Mesendoderm (in vitro differentiated cells): ENCODE measurements at regions not wholly inside any gene's neighbourhood (a gene's known extent, or its start where the extent isn't known, plus 50 kb on each side); places are given as distances from the start of the nearest gene placed in this dataset.
"Not testable (repeated sequence)": the region's sequence is repeated elsewhere in the genome, so short reads cannot be mapped to it uniquely, and the experiment has no call there.

Experiments
- DNase-seq: peaks from one replicate; pipeline ENCODE4 v3.0.0; 2013
- H2AK5ac ChIP-seq: 2 replicates; pipeline ENCODE4 v1.6.1; 2013; ENCODE audit warnings: low read length, inconsistent platforms
- H2BK120ac ChIP-seq: 2 replicates; pipeline ENCODE4 v1.6.1; 2013; ENCODE audit warnings: low read depth, mild to moderate bottlenecking, low read length, moderate library complexity, mixed read lengths
- H2BK15ac ChIP-seq: replicated peaks from 2 replicates; pipeline ENCODE4 v1.6.1; 2013; ENCODE audit warnings: low read depth, mild to moderate bottlenecking, moderate library complexity
- H2BK5ac ChIP-seq: 2 replicates; pipeline ENCODE4 v1.6.1; 2013; ENCODE audit warnings: low read length, inconsistent platforms
- H3K18ac ChIP-seq: 2 replicates; pipeline ENCODE4 v1.6.1; 2013; ENCODE audit warnings: mild to moderate bottlenecking, low read length, mixed read lengths
- H3K23ac ChIP-seq: one replicate; pipeline ENCODE4 v1.6.1; 2013; ENCODE audit warnings: low read length
- H3K27ac ChIP-seq: 2 replicates; pipeline ENCODE4 v1.5.1; 2013; ENCODE audit warnings: low read depth, mild to moderate bottlenecking, inconsistent platforms, low read length, moderate library complexity
- H3K27me3 ChIP-seq: 2 replicates; pipeline ENCODE4 v1.6.1; 2013; ENCODE audit warnings: low read length, control low read depth, mild to moderate bottlenecking, inconsistent platforms; ENCODE audit not compliant: insufficient read depth, poor library complexity
- H3K36me3 ChIP-seq: 2 replicates; pipeline ENCODE4 v1.6.1; 2013; ENCODE audit warnings: low read length, inconsistent platforms; ENCODE audit not compliant: control insufficient read depth, insufficient read depth
- H3K4ac ChIP-seq: one replicate; pipeline ENCODE4 v1.6.1; 2013; ENCODE audit warnings: low read depth, mild to moderate bottlenecking, low read length, moderate library complexity
- H3K4me1 ChIP-seq: 2 replicates; pipeline ENCODE4 v1.6.1; 2013; ENCODE audit warnings: low read depth, low read length, inconsistent platforms; ENCODE audit not compliant: control insufficient read depth
- H3K4me2 ChIP-seq: 2 replicates; pipeline ENCODE4 v1.6.1; 2013; ENCODE audit warnings: low read length
- H3K4me3 ChIP-seq: 2 replicates; pipeline ENCODE4 v1.5.1; 2013; ENCODE audit warnings: mild to moderate bottlenecking, low read length
- H3K56ac ChIP-seq: one replicate; pipeline ENCODE4 v1.6.1; 2013; ENCODE audit warnings: low read length
- H3K79me1 ChIP-seq: 2 replicates; pipeline ENCODE4 v1.6.1; 2013; ENCODE audit warnings: low read length, inconsistent platforms
- H3K79me2 ChIP-seq: 2 replicates; pipeline ENCODE4 v1.6.1; 2013; ENCODE audit warnings: mild to moderate bottlenecking, low read length; ENCODE audit not compliant: control insufficient read depth, insufficient read depth
- H3K9ac ChIP-seq: 2 replicates; pipeline ENCODE4 v1.6.1; 2013; ENCODE audit warnings: low read length, inconsistent platforms
- H4K5ac ChIP-seq: one replicate; pipeline ENCODE4 v1.6.1; 2013; ENCODE audit warnings: low read length
- H4K8ac ChIP-seq: one replicate; pipeline ENCODE4 v1.6.1; 2013; ENCODE audit warnings: low read depth, mild to moderate bottlenecking, control low read depth, low read length, moderate library complexity
- WGBS: extraction: QIAGEN DNeasy Blood & Tissue Kit; methylation state at CpG from one replicate; pipeline ENCODE4 v1.1.7; 2013; ENCODE audit warnings: low lambda C conversion rate, missing lambda C conversion rate; ENCODE audit not compliant: insufficient coverage; ENCODE audit errors: extremely low coverage; 5-methylcytosine and 5-hydroxymethylcytosine counted together

DNA sequence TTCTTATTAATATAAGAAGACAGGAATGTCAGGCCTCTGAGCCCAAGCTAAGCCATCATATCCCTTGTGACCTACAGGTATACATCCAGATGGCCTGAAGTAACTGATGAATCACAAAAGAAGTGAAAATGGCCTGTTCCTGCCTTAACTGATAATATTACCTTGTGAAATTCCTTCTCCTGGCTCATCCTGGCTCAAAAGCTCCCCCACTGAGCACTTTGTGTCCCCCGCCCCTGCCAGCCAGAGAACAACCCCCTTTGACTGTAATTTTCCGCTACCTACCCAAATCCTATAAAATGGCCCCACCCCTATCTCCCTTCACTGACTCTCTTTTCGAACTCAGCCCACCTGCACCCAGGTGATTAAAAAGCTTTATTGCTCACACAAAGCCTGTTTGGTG is 274.4 kb downstream of the NUF2 start:
- WGBS: no CpG with 5 or more reads among the region's 3 CpGs
- peak overlapping the region; percentile 83 for H3K27ac ChIP-seq
- peak; percentile 93 for DNase-seq
- H3K36me3 ChIP-seq, H3K79me2 ChIP-seq, H4K5ac ChIP-seq, H3K9ac ChIP-seq, H3K79me1 ChIP-seq, H3K4me3 ChIP-seq, H2AK5ac ChIP-seq, H4K8ac ChIP-seq, H3K27me3 ChIP-seq, H3K23ac ChIP-seq, H3K4me2 ChIP-seq, H3K4me1 ChIP-seq, H2BK15ac ChIP-seq: not testable (repeated sequence)
- peak overlapping the region; percentile 98 for H2BK120ac ChIP-seq
- peak overlapping the region; percentile 43 for H3K4ac ChIP-seq
- peak overlapping the region; percentile 64 for H3K18ac ChIP-seq
- peak overlapping the region; percentile 69 for H3K56ac ChIP-seq
- H2BK5ac ChIP-seq: peak overlapping the region; percentile 82

GRCh38 chr1:163596541-163597258 is 274.9 kb downstream of the NUF2 start:
- Histone ChIP-seq H3K36me3 (no peaks in the 10 kb centered on the region), H2AK5ac (no peak overlapping the region), H3K9ac (peak overlapping the region; percentile 6), H4K5ac (no peak overlapping the region), H2BK120ac (peak overlapping the region; percentile 98), H3K56ac (peak overlapping the region; percentile 65), H3K27ac (peak overlapping the region; percentile 81), H3K27me3 (no peaks in the 10 kb centered on the region), H2BK15ac (no peak overlapping the region), H4K8ac (no peak overlapping the region), H3K18ac (peak overlapping the region; percentile 64), H3K79me2 (no peaks in the 10 kb centered on the region), H3K4me3 (no peak overlapping the region), H3K23ac (no peak overlapping the region), H3K4me1 (peaks cover 2% of the 10 kb centered on the region), H3K4ac (peak overlapping the region; percentile 43), H3K4me2 (no peak overlapping the region), H3K79me1 (no peaks in the 10 kb centered on the region), H2BK5ac (peak overlapping the region; percentile 82)
- peak; percentile 86 for DNase-seq
- WGBS: no CpG with 5 or more reads among the region's 5 CpGs

DNA sequence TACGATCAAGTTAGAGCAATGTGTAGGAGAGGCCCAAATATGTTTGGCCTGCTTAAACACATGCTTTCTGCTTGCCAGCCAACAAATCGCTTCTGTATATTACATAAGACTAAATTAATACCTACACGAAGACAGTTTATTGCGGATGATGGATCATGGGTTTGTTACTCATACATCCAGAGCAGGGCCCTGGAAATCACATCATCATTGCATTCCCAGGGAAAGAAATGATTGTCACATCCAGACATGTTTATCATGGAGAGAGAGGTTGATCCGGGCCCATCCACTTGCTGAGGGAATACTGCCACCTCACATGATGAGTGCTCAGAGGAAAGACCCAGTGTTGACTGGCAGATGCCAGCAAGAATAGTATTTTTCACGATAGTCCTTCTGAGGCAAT is 282.6 kb downstream of the NUF2 start:
- no CpG with 5 or more reads among the region's 6 CpGs for WGBS
- H2AK5ac ChIP-seq: no peak overlapping the region
- no peak overlapping the region for H3K9ac ChIP-seq
- H3K79me2 ChIP-seq: no peaks in the 10 kb centered on the region
- H2BK15ac ChIP-seq: peak overlapping the region; percentile 14
- no peaks in the 10 kb centered on the region for H3K4me1 ChIP-seq
- no peak overlapping the region for H3K4me3 ChIP-seq
- H3K27ac ChIP-seq: no peak overlapping the region
- no peaks in the 10 kb centered on the region for H3K36me3 ChIP-seq
- H4K8ac ChIP-seq: no peak overlapping the region
- H3K79me1 ChIP-seq: no peaks in the 10 kb centered on the region
- DNase-seq: no peak
- no peak overlapping the region for H3K4ac ChIP-seq
- no peak overlapping the region for H3K56ac ChIP-seq
- no peak overlapping the region for H3K23ac ChIP-seq
- H3K27me3 ChIP-seq: no peaks in the 10 kb centered on the region
- H2BK5ac ChIP-seq: no peak overlapping the region
- no peak overlapping the region for H3K18ac ChIP-seq
- H3K4me2 ChIP-seq: no peak overlapping the region
- H4K5ac ChIP-seq: no peak overlapping the region
- no peak overlapping the region for H2BK120ac ChIP-seq

GRCh38 chr1:163604896-163605295 is 283.1 kb downstream of the NUF2 start:
- H3K79me2 ChIP-seq: no peaks in the 10 kb centered on the region
- H3K56ac ChIP-seq: no peak overlapping the region
- no peaks in the 10 kb centered on the region for H3K27me3 ChIP-seq
- no peak for DNase-seq
- no peak overlapping the region for H3K27ac ChIP-seq
- H2AK5ac ChIP-seq: no peak overlapping the region
- H4K5ac ChIP-seq: no peak overlapping the region
- no peak overlapping the region for H2BK15ac ChIP-seq
- no peaks in the 10 kb centered on the region for H3K36me3 ChIP-seq
- H4K8ac ChIP-seq: no peak overlapping the region
- WGBS: no CpG with 5 or more reads among the region's 3 CpGs
- no peak overlapping the region for H2BK5ac ChIP-seq
- peaks cover 2% of the 10 kb centered on the region for H3K4me1 ChIP-seq
- no peak overlapping the region for H3K18ac ChIP-seq
- H3K4ac ChIP-seq: no peak overlapping the region
- no peak overlapping the region for H3K23ac ChIP-seq
- H3K4me3 ChIP-seq: no peak overlapping the region
- no peak overlapping the region for H3K9ac ChIP-seq
- H2BK120ac ChIP-seq: no peak overlapping the region
- H3K79me1 ChIP-seq: no peaks in the 10 kb centered on the region
- H3K4me2 ChIP-seq: no peak overlapping the region

DNA sequence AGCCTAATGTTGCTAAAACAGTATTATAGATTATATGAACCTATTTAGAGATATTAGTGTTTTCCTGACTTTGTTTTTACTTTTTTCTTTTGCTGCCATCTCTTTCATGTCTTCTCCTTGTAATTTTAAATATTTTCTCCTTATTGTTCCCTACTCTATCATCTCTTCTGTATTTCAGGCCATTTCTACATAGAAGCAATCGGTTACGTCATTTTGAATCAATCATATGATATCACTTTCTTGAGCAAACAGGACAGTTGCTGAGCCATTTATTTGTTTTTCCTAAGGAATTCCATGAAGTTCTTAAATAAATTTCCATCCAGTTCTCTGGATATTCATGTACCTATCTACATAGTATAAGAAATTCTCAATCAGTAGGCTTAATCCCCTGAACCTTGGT is 287.2 kb downstream of the NUF2 start:
- Histone ChIP-seq H3K79me2 (no peaks in the 10 kb centered on the region), H2BK5ac (no peak overlapping the region), H3K23ac (no peak overlapping the region), H3K4me2 (no peak overlapping the region), H4K5ac (no peak overlapping the region), H4K8ac (no peak overlapping the region), H3K18ac (no peak overlapping the region), H3K27me3 (no peaks in the 10 kb centered on the region), H3K56ac (no peak overlapping the region), H3K4me3 (no peak overlapping the region), H3K9ac (no peak overlapping the region), H2BK15ac (no peak overlapping the region), H3K36me3 (no peaks in the 10 kb centered on the region), H3K4me1 (peaks cover 4% of the 10 kb centered on the region), H3K79me1 (no peaks in the 10 kb centered on the region), H2AK5ac (no peak overlapping the region), H3K4ac (no peak overlapping the region), H2BK120ac (no peak overlapping the region), H3K27ac (no peak overlapping the region)
- DNase-seq: no peak
- WGBS: no CpG with 5 or more reads among the region's 2 CpGs

DNA sequence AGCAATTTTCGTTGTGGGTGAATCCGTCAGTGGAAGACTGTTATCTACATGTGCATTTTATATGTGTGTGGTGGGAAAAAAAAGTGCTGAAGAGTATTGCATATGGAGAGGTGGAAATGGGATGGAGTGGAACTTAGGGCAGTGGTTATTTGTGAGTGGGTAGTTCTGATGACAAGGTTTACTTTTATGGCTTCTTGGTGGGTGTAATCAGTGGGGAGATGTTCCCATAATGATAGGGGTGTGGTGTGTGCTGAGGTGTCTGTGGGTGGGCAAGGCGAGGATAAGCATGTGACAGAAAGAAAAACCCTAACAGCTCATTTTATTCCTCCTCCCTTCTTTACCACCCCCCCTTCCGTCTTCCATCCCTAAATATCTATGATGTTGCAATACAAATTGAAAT is 288.1 kb downstream of the NUF2 start:
- Histone ChIP-seq H3K9ac (no peak overlapping the region), H3K36me3 (no peaks in the 10 kb centered on the region), H3K18ac (no peak overlapping the region), H4K8ac (no peak overlapping the region), H3K56ac (no peak overlapping the region), H3K23ac (no peak overlapping the region), H4K5ac (no peak overlapping the region), H3K4me3 (no peak overlapping the region), H2AK5ac (no peak overlapping the region), H2BK120ac (no peak overlapping the region), H3K79me2 (no peaks in the 10 kb centered on the region), H2BK5ac (no peak overlapping the region), H3K79me1 (no peaks in the 10 kb centered on the region), H2BK15ac (no peak overlapping the region), H3K27me3 (no peaks in the 10 kb centered on the region), H3K4me1 (peaks cover 4% of the 10 kb centered on the region), H3K4me2 (no peak overlapping the region), H3K27ac (no peak overlapping the region), H3K4ac (no peak overlapping the region)
- no CpG with 5 or more reads among the region's 4 CpGs for WGBS
- no peak for DNase-seq
